ENCODE measurements at regions not wholly inside any gene's neighbourhood (a gene's known extent, or its start where the extent isn't known, plus 50 kb on each side); places are given as distances from the start of the nearest gene placed in this dataset.
"Not testable (repeated sequence)": the region's sequence is repeated elsewhere in the genome, so short reads cannot be mapped to it uniquely, and the experiment has no call there.

DNA sequence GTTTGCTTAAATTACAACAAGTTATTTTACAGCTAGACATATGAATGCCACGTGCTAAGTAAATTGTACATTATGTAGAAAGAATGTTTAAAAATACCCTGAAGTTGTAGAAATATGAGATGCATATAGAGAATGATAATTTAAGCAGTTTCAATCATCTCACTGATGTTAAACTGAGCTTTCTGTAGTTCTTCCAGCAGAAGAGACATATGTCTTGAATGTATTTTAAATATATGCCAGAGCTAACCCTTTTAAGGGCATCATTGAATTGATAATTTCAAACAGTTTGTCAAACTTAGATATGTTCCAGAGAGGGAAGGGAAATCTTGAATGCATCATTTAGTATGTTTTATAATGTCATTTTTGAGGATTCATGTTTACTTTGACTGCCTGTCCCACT, 255.2 kb downstream of the MDFIC start:
- no TSS peak for BruUV-seq (replicated peaks)
- Histone ChIP-seq H3K4me3 (no peak overlapping the region), H3K27me3 (ENCODE audit: control insufficient read depth in 2 of 2, insufficient read depth in 2 of 2, low read length in 2 of 2) (no peaks in the 10 kb centered on the region), H3K9me1 (ENCODE audit: control insufficient read depth, insufficient read depth, low read length) (no peaks in the 10 kb centered on the region), H4K20me1 (replicated peaks; ENCODE audit: control insufficient read depth, insufficient read depth, low read length) (no peaks in the 10 kb centered on the region), H3K27ac (ENCODE audit: extremely low read depth, low read depth, low read length) (no peak overlapping the region), H3K9ac (ENCODE audit: insufficient read depth in 1 of 2, low read depth in 2 of 2, low read length in 2 of 2) (no peak overlapping the region), H3K4me2 (ENCODE audit: insufficient read depth, low read length) (no peak overlapping the region), H3K79me2 (ENCODE audit: control insufficient read depth, insufficient read depth, low read length) (no peaks in the 10 kb centered on the region), H3K9me3 (replicated peaks; ENCODE audit: control insufficient read depth, insufficient read depth, low read depth, low read length) (peaks cover 5% of the 10 kb centered on the region; the same call in 1 of the 2 replicates), H3K36me3 (ENCODE audit: control insufficient read depth, insufficient read depth, low read length) (no peaks in the 10 kb centered on the region), H3K4me1 (replicated peaks in 1 of 2; ENCODE audit: control insufficient read depth in 2 of 2, insufficient read depth in 2 of 2, low read length in 2 of 2) (no peaks in the 10 kb centered on the region), H2AFZ (ENCODE audit: low read depth, low read length) (no peak overlapping the region)
- FAIRE-seq (no peak), DNase-seq (ENCODE audit: extremely low read depth in 1 of 4, low spot score in 3 of 4) (no peak), ATAC-seq (no peak)
- no peak for TF ChIP-seq KAT7 (CRISPR knock-in tag; IDR thresholded peaks at IDR 0.05; ENCODE audit: borderline replicate concordance)
- TF ChIP-seq, protein P1, sequence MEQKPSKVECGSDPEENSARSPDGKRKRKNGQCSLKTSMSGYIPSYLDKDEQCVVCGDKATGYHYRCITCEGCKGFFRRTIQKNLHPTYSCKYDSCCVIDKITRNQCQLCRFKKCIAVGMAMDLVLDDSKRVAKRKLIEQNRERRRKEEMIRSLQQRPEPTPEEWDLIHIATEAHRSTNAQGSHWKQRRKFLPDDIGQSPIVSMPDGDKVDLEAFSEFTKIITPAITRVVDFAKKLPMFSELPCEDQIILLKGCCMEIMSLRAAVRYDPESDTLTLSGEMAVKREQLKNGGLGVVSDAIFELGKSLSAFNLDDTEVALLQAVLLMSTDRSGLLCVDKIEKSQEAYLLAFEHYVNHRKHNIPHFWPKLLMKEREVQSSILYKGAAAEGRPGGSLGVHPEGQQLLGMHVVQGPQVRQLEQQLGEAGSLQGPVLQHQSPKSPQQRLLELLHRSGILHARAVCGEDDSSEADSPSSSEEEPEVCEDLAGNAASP (IDR thresholded peaks at IDR 0.05) = no peak
- TF ChIP-seq, protein P2, sequence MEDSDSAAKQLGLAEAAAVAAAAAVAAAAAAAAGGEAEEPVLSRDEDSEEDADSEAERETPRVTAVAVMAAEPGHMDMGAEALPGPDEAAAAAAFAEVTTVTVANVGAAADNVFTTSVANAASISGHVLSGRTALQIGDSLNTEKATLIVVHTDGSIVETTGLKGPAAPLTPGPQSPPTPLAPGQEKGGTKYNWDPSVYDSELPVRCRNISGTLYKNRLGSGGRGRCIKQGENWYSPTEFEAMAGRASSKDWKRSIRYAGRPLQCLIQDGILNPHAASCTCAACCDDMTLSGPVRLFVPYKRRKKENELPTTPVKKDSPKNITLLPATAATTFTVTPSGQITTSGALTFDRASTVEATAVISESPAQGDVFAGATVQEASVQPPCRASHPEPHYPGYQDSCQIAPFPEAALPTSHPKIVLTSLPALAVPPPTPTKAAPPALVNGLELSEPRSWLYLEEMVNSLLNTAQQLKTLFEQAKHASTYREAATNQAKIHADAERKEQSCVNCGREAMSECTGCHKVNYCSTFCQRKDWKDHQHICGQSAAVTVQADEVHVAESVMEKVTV (CRISPR knock-in tag; IDR thresholded peaks at IDR 0.05) = no peak
- TF ChIP-seq POLR2AphosphoS5 (IDR thresholded peaks at IDR 0.05; ENCODE audit: control insufficient read depth, insufficient read depth, low read depth, low read length) = no peak
- no peak for TF ChIP-seq PHB2 (IDR thresholded peaks at IDR 0.05; ENCODE audit: low read depth)
- TF ChIP-seq, protein P3, sequence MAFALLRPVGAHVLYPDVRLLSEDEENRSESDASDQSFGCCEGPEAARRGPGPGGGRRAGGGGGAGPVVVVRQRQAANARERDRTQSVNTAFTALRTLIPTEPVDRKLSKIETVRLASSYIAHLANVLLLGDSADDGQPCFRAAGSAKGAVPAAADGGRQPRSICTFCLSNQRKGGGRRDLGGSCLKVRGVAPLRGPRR (CRISPR knock-in tag; IDR thresholded peaks at IDR 0.05) = no peak
- CTCF ChIA-PET (ENCODE audit: low intra/inter-chr PET ratio) = interaction anchor here (0.6 kb wide), 1 partner anchor 542 kb away, joined by 3 read pairs; no protein-coding TSS in a partner anchor
- 0% methylated on average over 1 of the region's 1 CpG for WGBS (ENCODE audit: insufficient coverage, low coverage, missing lambda C conversion rate)
- intact Hi-C loops (cut with micrococcal nuclease) (no loop called here), in situ Hi-C loops (cut with MboI) (no loop called here)
- POLR2A ChIA-PET = no interaction called here

DNA sequence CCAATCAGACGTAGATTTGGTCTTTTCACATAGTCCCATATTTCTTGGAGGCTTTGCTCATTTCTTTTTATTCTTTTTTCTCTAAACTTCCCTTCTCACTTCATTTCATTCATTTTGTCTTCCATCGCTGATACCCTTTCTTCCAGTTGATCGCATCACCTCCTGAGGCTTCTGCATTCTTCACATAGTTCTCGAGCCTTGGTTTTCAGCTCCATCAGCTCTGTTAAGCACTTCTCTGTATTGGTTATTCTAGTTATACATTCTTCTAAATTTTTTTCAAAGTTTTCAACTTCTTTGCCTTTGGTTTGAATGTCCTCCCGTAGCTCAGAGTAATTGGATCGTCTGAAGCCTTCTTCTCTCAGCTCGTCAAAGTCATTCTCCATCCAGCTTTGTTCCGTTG, 250.5 kb downstream of the MDFIC start:
- BruUV-seq (replicated peaks); H3K9ac ChIP-seq (ENCODE audit: insufficient read depth in 1 of 2, low read depth in 2 of 2, low read length in 2 of 2); intact Hi-C loops (cut with micrococcal nuclease); H3K9me1 ChIP-seq (ENCODE audit: control insufficient read depth, insufficient read depth, low read length); DNase-seq (ENCODE audit: extremely low read depth in 1 of 4, low spot score in 3 of 4); H3K36me3 ChIP-seq (ENCODE audit: control insufficient read depth, insufficient read depth, low read length); H2AFZ ChIP-seq (ENCODE audit: low read depth, low read length); in situ Hi-C loops (cut with MboI); ATAC-seq; H4K20me1 ChIP-seq (replicated peaks; ENCODE audit: control insufficient read depth, insufficient read depth, low read length); H3K4me2 ChIP-seq (ENCODE audit: insufficient read depth, low read length); POLR2A ChIA-PET; CTCF ChIA-PET (ENCODE audit: low intra/inter-chr PET ratio); H3K4me3 ChIP-seq; H3K27me3 ChIP-seq (ENCODE audit: control insufficient read depth in 2 of 2, insufficient read depth in 2 of 2, low read length in 2 of 2); FAIRE-seq; H3K79me2 ChIP-seq (ENCODE audit: control insufficient read depth, insufficient read depth, low read length); H3K4me1 ChIP-seq (replicated peaks in 1 of 2; ENCODE audit: control insufficient read depth in 2 of 2, insufficient read depth in 2 of 2, low read length in 2 of 2); H3K27ac ChIP-seq (ENCODE audit: extremely low read depth, low read depth, low read length); H3K9me3 ChIP-seq (replicated peaks; ENCODE audit: control insufficient read depth, insufficient read depth, low read depth, low read length): not testable (repeated sequence)
- WGBS (ENCODE audit: insufficient coverage, low coverage, missing lambda C conversion rate) = 15% methylated on average over 3 of the region's 8 CpGs
